HUES48 (cell line): ENCODE measurements at regions not wholly inside any gene's neighbourhood (a gene's known extent, or its start where the extent isn't known, plus 50 kb on each side); places are given as distances from the start of the nearest gene placed in this dataset.

ENCODE experiments used
- H3K27ac ChIP-seq: one replicate; pipeline ENCODE4 v1.7.0; 2013; ENCODE audit warnings: low read depth, low read length, inconsistent platforms
- H3K27me3 ChIP-seq: 2 replicates; pipeline ENCODE4 v1.6.1; 2013; ENCODE audit warnings: mild to moderate bottlenecking, low read length; ENCODE audit not compliant: control insufficient read depth, insufficient read depth
- H3K36me3 ChIP-seq: 2 replicates; pipeline ENCODE4 v1.6.1; 2013; ENCODE audit warnings: low read length; ENCODE audit not compliant: control insufficient read depth, insufficient read depth
- H3K4me1 ChIP-seq: 2 replicates; pipeline ENCODE4 v1.6.1; 2013; ENCODE audit warnings: mild to moderate bottlenecking, low read length; ENCODE audit not compliant: control insufficient read depth, insufficient read depth
- H3K4me3 ChIP-seq: 2 replicates; pipeline ENCODE4 v1.5.1; 2013; ENCODE audit warnings: mild to moderate bottlenecking, low read depth, low read length
- H3K9ac ChIP-seq: 2 replicates; pipeline ENCODE4 v1.6.1; 2013; ENCODE audit warnings: mild to moderate bottlenecking, low read depth, low read length, moderate library complexity
- H3K9me3 ChIP-seq: 2 replicates; pipeline ENCODE4 v1.6.1; 2013; ENCODE audit warnings: low read length; ENCODE audit not compliant: control insufficient read depth, insufficient read depth

- no peak overlapping the region for H3K9ac ChIP-seq
- no peaks in the 10 kb centered on the region for H3K9me3 ChIP-seq
- no peak overlapping the region for H3K4me3 ChIP-seq
- no peaks in the 10 kb centered on the region for H3K4me1 ChIP-seq
- no peaks in the 10 kb centered on the region for H3K36me3 ChIP-seq
- H3K27ac ChIP-seq = no peak overlapping the region
- H3K27me3 ChIP-seq = no peaks in the 10 kb centered on the region
Observed at GRCh38 chr5:4980201-4980600, 159.9 kb upstream of the ADAMTS16 start.

- Histone ChIP-seq H3K27ac (no peak overlapping the region), H3K36me3 (no peaks in the 10 kb centered on the region), H3K4me1 (no peaks in the 10 kb centered on the region), H3K4me3 (no peak overlapping the region), H3K9ac (no peak overlapping the region), H3K9me3 (no peaks in the 10 kb centered on the region), H3K27me3 (no peaks in the 10 kb centered on the region)
Observed at GRCh38 chr5:4981608-4982007, 158.5 kb upstream of the ADAMTS16 start.

GRCh38 chr5:4983701-4984100 lies 156.4 kb upstream of the ADAMTS16 start:
- Histone ChIP-seq H3K9ac (no peak overlapping the region), H3K27me3 (no peaks in the 10 kb centered on the region), H3K27ac (no peak overlapping the region), H3K9me3 (no peaks in the 10 kb centered on the region), H3K36me3 (no peaks in the 10 kb centered on the region), H3K4me3 (no peak overlapping the region), H3K4me1 (no peaks in the 10 kb centered on the region)

DNA sequence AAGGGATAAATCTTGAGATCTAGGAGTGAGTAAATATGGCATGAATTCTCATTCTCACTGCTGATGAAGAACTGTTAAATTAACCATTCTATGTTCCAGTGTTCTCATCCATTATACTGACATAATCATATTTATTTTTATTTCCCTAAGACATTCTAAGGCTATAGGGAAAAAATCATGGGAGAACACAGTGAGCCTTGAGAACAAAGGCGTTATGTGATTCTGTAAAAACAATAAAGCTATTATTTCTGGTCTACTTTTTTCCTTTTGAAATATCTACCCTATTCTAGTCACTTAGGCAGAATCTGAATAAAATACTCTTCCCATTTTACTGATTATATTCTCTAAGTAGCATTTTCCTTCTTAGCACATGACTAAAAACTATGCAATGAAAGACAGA lies 155.7 kb upstream of the ADAMTS16 start:
- H3K27ac ChIP-seq = no peak overlapping the region
- no peaks in the 10 kb centered on the region for H3K36me3 ChIP-seq
- H3K4me1 ChIP-seq = no peaks in the 10 kb centered on the region
- no peak overlapping the region for H3K4me3 ChIP-seq
- no peak overlapping the region for H3K9ac ChIP-seq
- no peaks in the 10 kb centered on the region for H3K27me3 ChIP-seq
- H3K9me3 ChIP-seq = no peaks in the 10 kb centered on the region

DNA sequence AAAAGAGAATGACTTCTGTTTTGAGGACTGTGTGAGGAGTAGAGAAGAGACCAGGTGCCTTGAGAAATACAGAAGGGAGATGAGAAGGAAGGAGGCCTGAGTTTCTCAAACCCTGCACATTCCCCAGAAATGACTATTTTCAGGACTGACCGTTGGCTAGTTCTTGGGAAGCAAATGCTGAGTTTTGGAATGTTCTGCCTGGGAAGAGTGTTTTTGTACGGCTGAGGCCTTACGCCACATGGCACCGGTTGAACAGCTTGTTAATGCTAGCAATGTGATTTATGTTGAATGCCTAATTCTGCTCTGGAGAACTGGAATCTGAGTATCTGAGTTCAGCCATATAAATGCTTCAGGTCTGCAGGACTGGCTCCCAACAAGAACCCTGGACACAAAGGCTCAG lies 152.7 kb upstream of the ADAMTS16 start:
- Histone ChIP-seq H3K4me1 (no peaks in the 10 kb centered on the region), H3K9ac (no peak overlapping the region), H3K27me3 (no peaks in the 10 kb centered on the region), H3K36me3 (no peaks in the 10 kb centered on the region), H3K4me3 (no peak overlapping the region), H3K27ac (no peak overlapping the region), H3K9me3 (no peaks in the 10 kb centered on the region)

- no peaks in the 10 kb centered on the region for H3K36me3 ChIP-seq
- H3K9ac ChIP-seq = no peak overlapping the region
- H3K27me3 ChIP-seq = no peaks in the 10 kb centered on the region
- no peak overlapping the region for H3K27ac ChIP-seq
- no peaks in the 10 kb centered on the region for H3K9me3 ChIP-seq
- no peaks in the 10 kb centered on the region for H3K4me1 ChIP-seq
- H3K4me3 ChIP-seq = no peak overlapping the region
Observed at GRCh38 chr5:4989118-4989517, 151.0 kb upstream of the ADAMTS16 start.

GRCh38 chr5:4990017-4990416 lies 150.1 kb upstream of the ADAMTS16 start:
- no peaks in the 10 kb centered on the region for H3K27me3 ChIP-seq
- H3K9me3 ChIP-seq = no peaks in the 10 kb centered on the region
- H3K36me3 ChIP-seq = no peaks in the 10 kb centered on the region
- no peaks in the 10 kb centered on the region for H3K4me1 ChIP-seq
- H3K27ac ChIP-seq = no peak overlapping the region
- no peak overlapping the region for H3K4me3 ChIP-seq
- H3K9ac ChIP-seq = no peak overlapping the region

DNA sequence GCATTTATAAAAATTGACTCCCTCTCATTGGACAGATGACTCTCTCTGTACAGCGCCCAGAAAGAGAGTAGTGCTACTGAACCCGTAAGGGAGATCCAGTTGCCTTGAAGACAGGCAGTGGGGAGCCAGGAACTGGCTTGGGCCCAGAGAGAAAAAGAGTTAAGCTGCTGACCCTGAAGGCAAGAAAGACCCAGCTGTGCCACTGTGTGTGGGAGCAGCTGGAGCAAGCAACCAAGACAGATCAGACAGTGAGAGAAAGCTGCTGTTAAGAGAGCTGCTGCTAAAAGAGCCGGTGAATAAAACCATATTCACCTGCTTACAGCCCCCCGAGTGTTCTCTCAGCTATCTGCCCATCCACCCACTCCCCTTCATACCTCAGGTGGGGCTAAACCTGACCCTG lies 149.7 kb upstream of the ADAMTS16 start:
- Histone ChIP-seq H3K36me3 (no peaks in the 10 kb centered on the region), H3K4me3 (no peak overlapping the region), H3K9me3 (no peaks in the 10 kb centered on the region), H3K27ac (no peak overlapping the region), H3K27me3 (no peaks in the 10 kb centered on the region), H3K9ac (no peak overlapping the region), H3K4me1 (no peaks in the 10 kb centered on the region)

- Histone ChIP-seq H3K4me1 (no peaks in the 10 kb centered on the region), H3K4me3 (no peak overlapping the region), H3K27me3 (no peaks in the 10 kb centered on the region), H3K9ac (no peak overlapping the region), H3K36me3 (no peaks in the 10 kb centered on the region), H3K9me3 (no peaks in the 10 kb centered on the region), H3K27ac (no peak overlapping the region)
Observed at GRCh38 chr5:4991925-4992324, 148.2 kb upstream of the ADAMTS16 start.

DNA sequence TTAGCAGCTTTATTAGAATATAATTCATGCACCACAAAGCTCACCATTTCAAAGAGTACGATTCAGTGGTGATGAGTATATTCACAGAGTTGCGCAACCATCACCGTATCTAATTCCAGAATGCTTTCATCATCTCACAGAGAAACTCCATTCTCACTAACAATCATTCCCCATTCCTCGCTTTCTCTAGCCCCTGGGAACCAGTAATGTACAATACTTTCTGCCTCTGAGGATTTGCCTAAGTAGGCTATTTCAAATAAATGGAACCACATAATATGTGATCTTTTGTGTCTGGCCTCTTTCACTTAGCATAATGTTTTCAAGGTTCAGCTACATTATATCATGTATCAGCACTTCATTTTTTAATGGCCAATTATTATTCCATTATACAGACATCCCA lies 145.1 kb upstream of the ADAMTS16 start:
- no peak overlapping the region for H3K27ac ChIP-seq
- no peak overlapping the region for H3K9ac ChIP-seq
- no peak overlapping the region for H3K4me3 ChIP-seq
- H3K9me3 ChIP-seq = peaks cover 4% of the 10 kb centered on the region; the same call in 1 of the 2 replicates
- no peaks in the 10 kb centered on the region for H3K4me1 ChIP-seq
- no peaks in the 10 kb centered on the region for H3K27me3 ChIP-seq
- no peaks in the 10 kb centered on the region for H3K36me3 ChIP-seq

DNA sequence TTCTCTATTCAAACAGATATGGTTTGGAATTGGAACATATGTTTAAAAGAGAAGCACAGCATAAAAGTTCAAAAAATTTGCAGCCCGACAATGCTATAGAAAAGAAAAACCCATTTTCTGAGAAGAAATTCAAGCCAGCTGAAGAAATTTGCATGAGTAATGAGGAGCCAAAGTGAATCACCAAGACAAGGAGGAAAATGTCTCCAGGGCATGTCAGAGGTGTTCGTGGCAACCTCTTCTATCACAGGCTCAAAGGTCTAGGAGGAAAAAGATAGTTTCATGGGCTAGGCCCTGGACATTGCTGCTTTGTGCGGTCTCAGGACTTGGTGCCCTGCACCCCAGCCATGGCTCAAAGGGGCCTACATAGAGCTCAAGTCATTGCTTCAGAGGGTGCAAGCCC lies 134.8 kb upstream of the ADAMTS16 start:
- Histone ChIP-seq H3K9ac (no peak overlapping the region), H3K27ac (no peak overlapping the region), H3K27me3 (no peaks in the 10 kb centered on the region)

GRCh38 chr5:5006548-5006947 lies 133.6 kb upstream of the ADAMTS16 start:
- Histone ChIP-seq H3K9ac (no peak overlapping the region), H3K4me1 (no peaks in the 10 kb centered on the region), H3K27me3 (no peaks in the 10 kb centered on the region), H3K36me3 (no peaks in the 10 kb centered on the region), H3K4me3 (no peak overlapping the region), H3K9me3 (no peaks in the 10 kb centered on the region), H3K27ac (no peak overlapping the region)

More for the DNA sequence above, 134.8 kb upstream of the ADAMTS16 start:
- H3K4me3 ChIP-seq = no peak overlapping the region
- H3K36me3 ChIP-seq = no peaks in the 10 kb centered on the region
- no peaks in the 10 kb centered on the region for H3K4me1 ChIP-seq
- no peaks in the 10 kb centered on the region for H3K9me3 ChIP-seq
